H1 (cell line): ENCODE measurements at regions not wholly inside any gene's neighbourhood (a gene's known extent, or its start where the extent isn't known, plus 50 kb on each side); places are given as distances from the start of the nearest gene placed in this dataset.

ENCODE experiments used
- CTCF ChIA-PET: fragments of 300-600 bp; sonication (Branson Sonifier 250); formaldehyde crosslinking; loops from one replicate; lab custom pipeline; 2021; ENCODE audit not compliant: partially characterized antibody; lab: Charles Lee
- POLR2A ChIA-PET: fragments of 300-600 bp; sonication (Branson Sonifier 250); formaldehyde crosslinking; loops from one replicate; lab custom pipeline; 2021; ENCODE audit warnings: inconsistent platforms; ENCODE audit not compliant: partially characterized antibody; lab: Charles Lee
- DNase-seq, 2 experiments: peaks; one replicate each; pipeline versions ENCODE4 v3.0.0 to v3.0.0-alpha.2; 2010 to 2022; ENCODE audit warnings: low spot score in 2 of 2, low read depth in 1 of 2, mixed read lengths in 1 of 2
- FAIRE-seq: peaks from 2 replicates; lab custom pipeline; 2011; peaks lifted over from hg19 to GRCh38; lab: Jason Lieb, UNC
- H2AFZ ChIP-seq: 2 replicates; pipeline ENCODE4 v1.8.1; 2012; ENCODE audit warnings: low read length, inconsistent platforms
- H2AK5ac ChIP-seq: 2 replicates; pipeline ENCODE4 v1.6.1; 2013; ENCODE audit warnings: low read depth, low read length
- H2BK120ac ChIP-seq: replicated peaks from 2 replicates; pipeline ENCODE3; 2013; ENCODE audit warnings: low read depth, low read length, inconsistent platforms
- H2BK12ac ChIP-seq: 2 replicates; pipeline ENCODE4 v1.6.1; 2013; ENCODE audit warnings: low read depth, low read length
- H2BK15ac ChIP-seq: 2 replicates; pipeline ENCODE4 v1.6.1; 2013; ENCODE audit warnings: low read length
- H2BK20ac ChIP-seq: 2 replicates; pipeline ENCODE4 v1.6.1; 2013; ENCODE audit warnings: low read length
- H2BK5ac ChIP-seq: 2 replicates; pipeline ENCODE4 v1.6.1; 2013; ENCODE audit warnings: low read depth, low read length
- H3K14ac ChIP-seq: 2 replicates; pipeline ENCODE4 v1.6.1; 2013; ENCODE audit warnings: inconsistent platforms; ENCODE audit not compliant: insufficient read length
- H3K18ac ChIP-seq: 2 replicates; pipeline ENCODE4 v1.6.1; 2013; ENCODE audit warnings: low read length; ENCODE audit errors: extremely low read depth
- H3K23ac ChIP-seq: 2 replicates; pipeline ENCODE4 v1.6.1; 2013; ENCODE audit warnings: inconsistent platforms; ENCODE audit not compliant: insufficient read length
- H3K23me2 ChIP-seq: 2 replicates; pipeline ENCODE4 v1.6.1; 2013; ENCODE audit warnings: low read depth, low read length
- H3K27ac ChIP-seq: 2 replicates; pipeline ENCODE4 v1.6.1; 2011; ENCODE audit warnings: low read depth, low read length, inconsistent platforms
- H3K27me3 ChIP-seq, 4 experiments: replicated peaks in 1 of 4; 1 replicate in 1 of 4; 2 replicates in 3 of 4; pipeline versions ENCODE4 v1.6.1 to v1.8.1; 2011 to 2013; ENCODE audit warnings: low read length in 3 of 4, mild to moderate bottlenecking in 3 of 4, inconsistent platforms in 2 of 4, mixed read lengths in 2 of 4, moderate library complexity in 1 of 4; ENCODE audit not compliant: control insufficient read depth in 3 of 4, insufficient read depth in 3 of 4; ENCODE audit errors: extremely low read depth in 1 of 4
- H3K36me3 ChIP-seq, 4 experiments: 2 replicates each; pipeline versions ENCODE4 v1.6.1 to v1.8.1; 2011 to 2013; ENCODE audit warnings: mild to moderate bottlenecking in 4 of 4, low read length in 3 of 4, moderate library complexity in 2 of 4, control low read depth in 1 of 4, inconsistent platforms in 1 of 4; ENCODE audit not compliant: insufficient read depth in 4 of 4, control insufficient read depth in 2 of 4
- H3K4ac ChIP-seq: replicated peaks from 2 replicates; pipeline ENCODE3; 2013; ENCODE audit warnings: low read length, low read depth, mixed read lengths, inconsistent platforms; ENCODE audit not compliant: insufficient read length
- H3K4me1 ChIP-seq, 4 experiments: replicated peaks in 1 of 4; 1 replicate in 1 of 4; 2 replicates in 3 of 4; pipeline versions ENCODE4 v1.6.1 to v1.8.1; 2011 to 2013; ENCODE audit warnings: low read length in 3 of 4, inconsistent platforms in 2 of 4, mixed read lengths in 1 of 4; ENCODE audit not compliant: insufficient read depth in 4 of 4, control insufficient read depth in 3 of 4
- H3K4me2 ChIP-seq, 2 experiments: 2 replicates each; pipeline versions ENCODE4 v1.6.1 to v1.8.1; 2011 to 2013; ENCODE audit warnings: low read depth in 2 of 2, low read length in 2 of 2, control low read depth in 1 of 2, inconsistent platforms in 1 of 2, mild to moderate bottlenecking in 1 of 2; ENCODE audit not compliant: insufficient read depth in 1 of 2
- H3K4me3 ChIP-seq, 4 experiments: fragments of 200-600, 300-600 bp in 1 of 4; sonication (generic), shearing (Covaris generic), sonication (Bioruptor Twin) in 1 of 4; 2 replicates each; pipeline versions ENCODE4 v1.5.1 to v1.8.1; 2011 to 2016; ENCODE audit warnings: low read length in 4 of 4, low read depth in 3 of 4, control low read depth in 2 of 4, inconsistent platforms in 2 of 4, mild to moderate bottlenecking in 2 of 4, mixed read lengths in 1 of 4, moderate library complexity in 1 of 4; ENCODE audit not compliant: insufficient read depth in 2 of 4; ENCODE audit errors: extremely low read depth in 1 of 4
- H3K56ac ChIP-seq: replicated peaks from 2 replicates; pipeline ENCODE3; 2013; ENCODE audit warnings: low read depth, mild to moderate bottlenecking, mixed read lengths, low read length, inconsistent platforms; ENCODE audit not compliant: insufficient read length
- H3K79me1 ChIP-seq: 2 replicates; pipeline ENCODE4 v1.6.1; 2013; ENCODE audit warnings: low read depth, low read length, control low read depth
- H3K79me2 ChIP-seq, 2 experiments: 2 replicates each; pipeline versions ENCODE4 v1.6.1 to v1.8.1; 2012 to 2013; ENCODE audit warnings: low read length in 2 of 2, mild to moderate bottlenecking in 2 of 2, inconsistent platforms in 1 of 2; ENCODE audit not compliant: insufficient read depth in 2 of 2, control insufficient read depth in 1 of 2
- H3K9ac ChIP-seq, 4 experiments: replicated peaks in 1 of 4; 1 replicate in 1 of 4; 2 replicates in 3 of 4; pipeline versions ENCODE4 v1.6.1 to v1.8.1; 2011 to 2013; ENCODE audit warnings: low read depth in 3 of 4, low read length in 3 of 4, control low read depth in 2 of 4, mild to moderate bottlenecking in 2 of 4, moderate library complexity in 2 of 4, inconsistent platforms in 1 of 4; ENCODE audit errors: extremely low read depth in 1 of 4
- H3K9me3 ChIP-seq, 2 experiments: 2 replicates each; pipeline versions ENCODE4 v1.6.1 to v1.8.1; 2012 to 2013; ENCODE audit warnings: mild to moderate bottlenecking in 2 of 2, moderate library complexity in 2 of 2, control low read depth in 1 of 2, inconsistent platforms in 1 of 2, low read depth in 1 of 2, low read length in 1 of 2, mixed read lengths in 1 of 2; ENCODE audit not compliant: insufficient read depth in 2 of 2
- H4K20me1 ChIP-seq, 2 experiments: replicated peaks in 1 of 2; 2 replicates each; pipeline versions ENCODE3 to v1.8.1; 2011 to 2013; ENCODE audit warnings: inconsistent platforms in 2 of 2, low read length in 2 of 2, mild to moderate bottlenecking in 1 of 2; ENCODE audit not compliant: insufficient read depth in 2 of 2, control insufficient read depth in 1 of 2
- H4K5ac ChIP-seq: 2 replicates; pipeline ENCODE4 v1.6.1; 2013; ENCODE audit warnings: low read length, low read depth, mixed read lengths, inconsistent platforms; ENCODE audit not compliant: insufficient read length
- H4K8ac ChIP-seq: 2 replicates; pipeline ENCODE4 v1.8.0; 2013; ENCODE audit warnings: mild to moderate bottlenecking, moderate library complexity, low read length, inconsistent platforms; ENCODE audit not compliant: insufficient read depth; ENCODE audit errors: extremely low read depth
- H4K91ac ChIP-seq: replicated peaks from 2 replicates; pipeline ENCODE3; 2013; ENCODE audit warnings: low read length, mixed read lengths, inconsistent platforms; ENCODE audit not compliant: insufficient read length
- NRF1 ChIP-seq: IDR thresholded peaks from 2 replicates; pipeline ENCODE4 v1.6.1; 2011; ENCODE audit warnings: mild to moderate bottlenecking, low read depth, low read length, improper control_type of control experiment
- RAD21 ChIP-seq, 2 experiments: IDR thresholded peaks in 1 of 2; conservative IDR thresholded peaks in 1 of 2; 2 replicates each; pipeline ENCODE4 v1.6.1; 2011; ENCODE audit warnings: low read depth in 2 of 2, low read length in 2 of 2, improper control_type of control experiment in 1 of 2, inconsistent platforms in 1 of 2, mild to moderate bottlenecking in 1 of 2, moderate library complexity in 1 of 2
- WGBS, 2 experiments: shearing (Covaris generic) in 1 of 2; methylation state at CpG; one replicate each; pipeline versions ENCODE4 v1.1.6 to v1.1.7; 2013 to 2015; ENCODE audit warnings: low lambda C conversion rate in 2 of 2, mixed read lengths in 2 of 2, inconsistent platforms in 1 of 2, low coverage in 1 of 2, missing lambda C conversion rate in 1 of 2; ENCODE audit not compliant: insufficient replicate concordance in 2 of 2, insufficient coverage in 1 of 2, insufficient read length in 1 of 2; ENCODE audit errors: extremely low coverage in 1 of 2, missing lambda C conversion rate in 1 of 2; 5-methylcytosine and 5-hydroxymethylcytosine counted together

GRCh38 chrX:16305187-16305586 is 137.9 kb downstream of the MAGEB17 start:
- no peak overlapping the region for H4K5ac ChIP-seq
- no peak for FAIRE-seq
- no peaks in the 10 kb centered on the region for H3K23me2 ChIP-seq
- H3K18ac ChIP-seq, result no peak overlapping the region
- no peak overlapping the region for H3K4me3 ChIP-seq
- H3K4me1 ChIP-seq, result no peaks in the 10 kb centered on the region
- no peak overlapping the region for H3K4me2 ChIP-seq
- H4K8ac ChIP-seq, result no peak overlapping the region
- no peak overlapping the region for H2AFZ ChIP-seq
- no peaks in the 10 kb centered on the region for H3K27me3 ChIP-seq
- H3K79me1 ChIP-seq, result no peaks in the 10 kb centered on the region
- H4K20me1 ChIP-seq, result no peaks in the 10 kb centered on the region
- no peaks in the 10 kb centered on the region for H3K36me3 ChIP-seq
- H3K9me3 ChIP-seq, result no peaks in the 10 kb centered on the region
- no peak overlapping the region for H2BK5ac ChIP-seq
- POLR2A ChIA-PET, result no interaction called here
- H3K4ac ChIP-seq, result no peak overlapping the region
- CTCF ChIA-PET, result interaction anchor here (0.6 kb wide), 1 partner anchor 25 kb away, joined by 3 read pairs; no protein-coding TSS in a partner anchor
- no peak overlapping the region for H2BK120ac ChIP-seq
- H4K91ac ChIP-seq, result no peak overlapping the region
- no peak overlapping the region for H3K23ac ChIP-seq
- H2BK12ac ChIP-seq, result no peak overlapping the region
- no peak overlapping the region for H3K9ac ChIP-seq
- 96% methylated on average over 2 of the region's 2 CpGs; no CpG with 5 or more reads in 1 of the 2 experiments for WGBS, 2 experiments
- DNase-seq, result no peak
- no peaks in the 10 kb centered on the region for H3K79me2 ChIP-seq
- H3K56ac ChIP-seq, result no peak overlapping the region
- H2BK20ac ChIP-seq, result no peak overlapping the region
- no peak overlapping the region for H3K14ac ChIP-seq
- TF ChIP-seq RAD21 (IDR thresholded peaks at IDR 0.05 in 1 of 2, conservative IDR thresholded peaks at IDR 0.05 in 1 of 2; ENCODE audit: low read depth in 2 of 2, low read length in 2 of 2) (peak; percentile 14 to 36; a peak in 2 of 4 replicates), NRF1 (no peak)
- TF ChIP-seq, all 59 proteins: peak for 1
- no peak overlapping the region for H2BK15ac ChIP-seq
- H2AK5ac ChIP-seq, result no peak overlapping the region
- no peak overlapping the region for H3K27ac ChIP-seq
